C4-2B (cell line): ENCODE measurements at regions not wholly inside any gene's neighbourhood (a gene's known extent, or its start where the extent isn't known, plus 50 kb on each side); places are given as distances from the start of the nearest gene placed in this dataset.

Experiments used
- H3K27ac ChIP-seq: fragments of 450-650 bp; 2 replicates; pipeline ENCODE4 v1.5.1; 2017
- ZFX ChIP-seq: fragments of 450-650 bp; IDR thresholded peaks from 2 replicates; pipeline ENCODE4 v1.6.1; 2017
- TF ChIP-seq, protein P1 (sequence below): fragments of 450-650 bp; conservative IDR thresholded peaks from 2 replicates; pipeline ENCODE4 v1.5.1; 2017; ENCODE audit warnings: mild to moderate bottlenecking

DNA sequence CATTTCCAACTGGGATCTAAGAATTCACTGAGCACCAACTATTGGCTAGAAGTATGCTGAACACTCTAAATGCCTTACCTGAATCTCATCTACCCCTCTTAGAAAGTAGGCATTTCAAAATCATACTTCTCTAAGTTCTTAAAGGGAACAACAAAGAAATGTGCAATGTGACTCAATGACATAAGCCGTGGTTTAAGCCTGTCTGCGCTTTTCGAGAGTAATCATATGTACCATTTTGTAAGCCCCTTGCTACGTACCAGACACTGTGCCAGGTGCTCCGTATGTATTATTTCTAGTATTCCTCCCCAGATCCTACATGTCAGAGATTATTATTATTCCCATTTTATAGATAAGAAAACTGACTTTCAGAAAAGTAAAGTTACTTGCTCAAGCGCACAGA, 454.2 kb downstream of the SETD4 start:
- H3K27ac ChIP-seq: no peak overlapping the region
- no peak for TF ChIP-seq ZFX
- TF ChIP-seq, protein P1, sequence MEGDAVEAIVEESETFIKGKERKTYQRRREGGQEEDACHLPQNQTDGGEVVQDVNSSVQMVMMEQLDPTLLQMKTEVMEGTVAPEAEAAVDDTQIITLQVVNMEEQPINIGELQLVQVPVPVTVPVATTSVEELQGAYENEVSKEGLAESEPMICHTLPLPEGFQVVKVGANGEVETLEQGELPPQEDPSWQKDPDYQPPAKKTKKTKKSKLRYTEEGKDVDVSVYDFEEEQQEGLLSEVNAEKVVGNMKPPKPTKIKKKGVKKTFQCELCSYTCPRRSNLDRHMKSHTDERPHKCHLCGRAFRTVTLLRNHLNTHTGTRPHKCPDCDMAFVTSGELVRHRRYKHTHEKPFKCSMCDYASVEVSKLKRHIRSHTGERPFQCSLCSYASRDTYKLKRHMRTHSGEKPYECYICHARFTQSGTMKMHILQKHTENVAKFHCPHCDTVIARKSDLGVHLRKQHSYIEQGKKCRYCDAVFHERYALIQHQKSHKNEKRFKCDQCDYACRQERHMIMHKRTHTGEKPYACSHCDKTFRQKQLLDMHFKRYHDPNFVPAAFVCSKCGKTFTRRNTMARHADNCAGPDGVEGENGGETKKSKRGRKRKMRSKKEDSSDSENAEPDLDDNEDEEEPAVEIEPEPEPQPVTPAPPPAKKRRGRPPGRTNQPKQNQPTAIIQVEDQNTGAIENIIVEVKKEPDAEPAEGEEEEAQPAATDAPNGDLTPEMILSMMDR: no peak

DNA sequence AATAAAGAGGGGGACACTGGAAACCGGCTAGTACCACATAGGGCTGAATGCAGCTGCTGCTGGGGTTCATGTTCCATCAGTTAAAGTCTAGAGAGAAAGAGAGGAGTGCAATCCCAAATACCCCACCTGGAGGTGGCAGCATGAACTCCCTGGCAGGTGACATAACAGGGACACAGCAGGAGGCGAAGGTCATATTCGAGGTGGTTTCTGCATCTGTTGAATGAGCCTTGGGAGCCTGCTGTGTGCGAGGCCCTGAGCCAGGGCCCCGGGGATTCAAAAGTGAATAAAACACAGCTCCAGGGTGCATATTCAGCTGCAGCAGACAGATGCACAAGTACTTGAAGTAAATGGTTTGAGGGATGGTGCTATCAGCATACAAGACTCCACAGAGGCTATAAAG, 456.8 kb downstream of the SETD4 start:
- no peak for TF ChIP-seq ZFX
- TF ChIP-seq, protein P1: no peak
- H3K27ac ChIP-seq: no peak overlapping the region

DNA sequence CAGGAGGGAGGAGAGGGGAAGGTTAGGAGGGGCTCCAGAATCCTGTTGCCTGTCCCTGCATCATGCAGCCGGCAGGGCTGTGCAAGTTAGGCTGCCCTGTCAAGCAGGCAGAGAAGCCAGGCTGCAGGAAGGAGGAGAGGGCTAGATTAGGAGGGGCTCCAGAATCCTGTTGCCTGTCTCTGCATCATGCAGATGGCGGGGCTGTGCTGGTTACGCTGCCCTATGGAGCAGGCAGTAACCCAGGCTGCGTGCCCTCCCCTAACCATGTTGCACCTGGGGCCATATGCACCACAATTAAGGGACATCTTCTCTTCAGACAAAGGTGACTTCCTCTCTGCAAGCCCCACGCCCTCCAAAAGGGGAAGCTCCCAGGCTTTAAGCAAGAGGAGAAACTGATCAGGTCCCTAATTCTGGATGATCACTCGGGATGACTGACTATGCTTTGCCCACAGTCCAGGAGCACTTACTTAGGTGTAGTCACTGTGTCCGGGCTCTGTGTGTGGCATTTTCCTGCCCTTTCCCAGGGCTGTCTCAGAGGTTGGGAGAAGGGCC, 457.4 kb downstream of the SETD4 start:
- TF ChIP-seq, protein P1: no peak
- no peak for TF ChIP-seq ZFX
- H3K27ac ChIP-seq: no peak overlapping the region

DNA sequence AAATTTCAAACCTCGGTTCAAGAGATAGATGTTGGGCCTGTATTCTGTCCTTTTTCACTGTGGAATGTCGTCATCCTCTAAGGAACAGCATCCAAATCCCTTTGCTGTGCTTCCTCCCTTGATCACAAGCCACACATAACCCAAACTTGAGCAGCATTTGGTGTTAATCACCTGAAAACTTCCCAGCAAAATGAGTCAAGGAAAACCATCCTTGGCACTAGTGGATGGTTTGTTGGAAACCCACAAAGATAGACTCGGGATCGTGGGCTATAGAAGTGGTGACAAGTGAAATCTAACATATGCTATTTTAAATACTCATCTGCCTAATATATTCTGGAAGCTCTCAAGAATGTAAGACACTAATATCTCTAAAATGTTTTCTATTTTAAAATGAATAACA, 459.1 kb downstream of the SETD4 start:
- TF ChIP-seq, protein P1: no peak
- TF ChIP-seq ZFX: no peak
- no peak overlapping the region for H3K27ac ChIP-seq

DNA sequence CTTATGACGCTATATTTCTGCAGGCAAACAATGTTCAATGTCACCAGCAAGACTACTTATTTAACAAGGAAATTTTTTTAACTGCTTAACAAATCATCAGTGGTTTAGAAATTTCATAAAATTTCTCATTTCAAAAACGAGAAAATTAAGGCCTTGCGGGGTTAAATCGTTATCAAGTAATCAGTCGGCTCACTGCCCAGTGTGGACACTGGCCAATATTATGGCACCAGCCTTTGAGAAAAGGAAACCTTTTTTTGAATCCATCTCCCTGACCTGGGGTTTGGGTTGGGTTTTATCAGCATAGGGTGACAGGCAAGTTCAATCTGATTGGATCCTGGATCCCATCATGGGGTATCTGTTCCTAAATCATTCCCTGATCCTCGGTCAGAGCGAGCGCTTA, 461.2 kb downstream of the SETD4 start:
- TF ChIP-seq ZFX: no peak
- TF ChIP-seq, protein P1: no peak
- no peak overlapping the region for H3K27ac ChIP-seq

DNA sequence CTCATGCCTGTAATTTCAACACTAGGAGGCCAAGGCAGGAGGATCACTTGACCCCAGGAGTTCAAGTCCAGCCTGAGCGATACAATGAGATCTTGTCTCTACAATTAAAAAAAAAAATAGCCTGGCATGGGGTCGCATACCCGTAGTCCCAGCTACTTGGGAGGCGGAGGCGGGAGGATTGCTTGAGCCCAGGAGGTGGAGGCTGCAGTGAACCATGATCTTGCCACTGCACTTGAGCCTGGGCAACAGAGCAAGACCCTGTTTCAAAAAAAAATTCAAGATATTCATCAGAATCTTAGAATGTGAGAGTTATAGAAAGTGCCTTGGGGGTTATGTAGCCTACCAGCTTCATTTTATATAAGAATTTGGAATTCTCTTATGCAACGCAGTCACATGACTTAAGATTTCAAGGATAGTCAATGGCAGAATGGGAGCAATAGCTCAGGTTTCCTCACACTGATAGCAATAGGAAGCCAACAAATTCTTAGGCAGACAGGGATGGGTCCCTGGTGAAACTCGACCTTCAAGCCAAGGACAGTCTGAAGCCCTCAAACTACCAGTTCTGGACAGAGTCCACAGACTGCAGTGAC, 462.5 kb downstream of the SETD4 start:
- no peak for TF ChIP-seq ZFX
- TF ChIP-seq, protein P1: no peak
- no peak overlapping the region for H3K27ac ChIP-seq

DNA sequence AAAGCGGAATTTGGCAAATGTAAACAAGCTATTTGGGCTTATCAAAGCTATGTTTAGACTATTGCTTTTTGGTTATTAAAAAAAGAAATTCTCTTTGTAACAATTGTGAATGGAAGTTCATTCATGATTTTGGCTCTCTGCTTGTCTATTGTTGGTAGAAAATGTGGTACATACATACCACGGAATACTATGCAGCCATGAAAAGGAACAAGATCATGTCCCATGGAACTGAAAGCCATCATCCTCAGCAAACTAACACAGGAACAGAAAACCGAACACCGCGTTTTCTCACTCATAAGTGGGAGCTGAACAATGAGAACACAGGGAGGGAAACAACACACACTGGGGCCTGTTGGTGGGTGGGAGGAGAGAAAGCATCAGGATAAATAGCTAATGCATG, 465.4 kb downstream of the SETD4 start:
- TF ChIP-seq, protein P1: no peak
- no peak for TF ChIP-seq ZFX

More for the DNA sequence above, 465.4 kb downstream of the SETD4 start:
- no peak overlapping the region for H3K27ac ChIP-seq
